Trophoblast cell (in vitro differentiated cells and primary cell): ENCODE measurements at regions not wholly inside any gene's neighbourhood (a gene's known extent, or its start where the extent isn't known, plus 50 kb on each side); places are given as distances from the start of the nearest gene placed in this dataset.

ENCODE experiments used
- DNase-seq, 2 donors: peaks; one replicate each; pipeline ENCODE4 v3.0.0-alpha.2; 2016
- H2AFZ ChIP-seq: 2 replicates; pipeline ENCODE4 v1.6.1; 2013; ENCODE audit warnings: low read length, moderate library complexity, mild to moderate bottlenecking; ENCODE audit not compliant: insufficient read depth, poor library complexity
- H2AK5ac ChIP-seq: 2 replicates; pipeline ENCODE4 v1.6.1; 2013; ENCODE audit warnings: mild to moderate bottlenecking, low read length
- H2BK120ac ChIP-seq: 2 replicates; pipeline ENCODE4 v1.6.1; 2013; ENCODE audit warnings: low read length, mild to moderate bottlenecking, moderate library complexity; ENCODE audit not compliant: insufficient read depth, poor library complexity
- H2BK12ac ChIP-seq: 2 replicates; pipeline ENCODE4 v1.6.1; 2013; ENCODE audit warnings: mild to moderate bottlenecking, low read length, moderate library complexity
- H2BK5ac ChIP-seq: 2 replicates; pipeline ENCODE4 v1.6.1; 2013; ENCODE audit warnings: low read length, low read depth, moderate library complexity, mild to moderate bottlenecking; ENCODE audit not compliant: poor library complexity
- H3K14ac ChIP-seq: 2 replicates; pipeline ENCODE4 v1.6.1; 2013; ENCODE audit warnings: mild to moderate bottlenecking, low read length
- H3K18ac ChIP-seq: 2 replicates; pipeline ENCODE4 v1.6.1; 2013; ENCODE audit warnings: mild to moderate bottlenecking, low read length
- H3K23ac ChIP-seq: 2 replicates; pipeline ENCODE4 v1.6.1; 2013; ENCODE audit warnings: low read length
- H3K27ac ChIP-seq: 2 replicates; pipeline ENCODE4 v1.5.1; 2013; ENCODE audit warnings: low read depth, mild to moderate bottlenecking, inconsistent platforms, low read length, moderate library complexity
- H3K27me3 ChIP-seq: 2 replicates; pipeline ENCODE4 v1.6.1; 2013; ENCODE audit warnings: inconsistent platforms, mild to moderate bottlenecking, low read length, moderate library complexity; ENCODE audit not compliant: insufficient read depth
- H3K36me3 ChIP-seq, 2 experiments: 1 replicate in 1 of 2; 2 replicates in 1 of 2; pipeline ENCODE4 v1.6.1; 2013; ENCODE audit warnings: low read length in 2 of 2, mild to moderate bottlenecking in 2 of 2, moderate library complexity in 1 of 2; ENCODE audit not compliant: insufficient read depth in 2 of 2, control insufficient read depth in 1 of 2
- H3K4ac ChIP-seq: 2 replicates; pipeline ENCODE4 v1.6.1; 2013; ENCODE audit warnings: low read depth, mild to moderate bottlenecking, low read length, moderate library complexity
- H3K4me1 ChIP-seq, 2 experiments: 1 replicate in 1 of 2; 2 replicates in 1 of 2; pipeline ENCODE4 v1.6.1; 2013; ENCODE audit warnings: low read length in 2 of 2, mild to moderate bottlenecking in 2 of 2, moderate library complexity in 1 of 2; ENCODE audit not compliant: insufficient read depth in 2 of 2, control insufficient read depth in 1 of 2
- H3K4me2 ChIP-seq: 2 replicates; pipeline ENCODE4 v1.6.1; 2013; ENCODE audit warnings: inconsistent platforms, mild to moderate bottlenecking, low read length, moderate library complexity
- H3K4me3 ChIP-seq: 2 replicates; pipeline ENCODE4 v1.5.1; 2013; ENCODE audit warnings: mild to moderate bottlenecking, low read depth, low read length, inconsistent platforms
- H3K79me1 ChIP-seq: one replicate; pipeline ENCODE4 v1.6.1; 2013; ENCODE audit warnings: low read length
- H3K79me2 ChIP-seq: 2 replicates; pipeline ENCODE4 v1.6.1; 2013; ENCODE audit warnings: low read length, mild to moderate bottlenecking; ENCODE audit not compliant: control insufficient read depth, insufficient read depth, poor library complexity
- H3K9ac ChIP-seq: 2 replicates; pipeline ENCODE4 v1.6.1; 2013; ENCODE audit warnings: mild to moderate bottlenecking, low read length
- H3K9me3 ChIP-seq: 2 replicates; pipeline ENCODE4 v1.6.1; 2013; ENCODE audit warnings: low read depth, mild to moderate bottlenecking, control low read depth, inconsistent platforms, low read length; ENCODE audit not compliant: insufficient read depth
- H4K12ac ChIP-seq: 2 replicates; pipeline ENCODE4 v1.6.1; 2013; ENCODE audit warnings: low read depth, mild to moderate bottlenecking, low read length, moderate library complexity
- H4K8ac ChIP-seq: 2 replicates; pipeline ENCODE4 v1.6.1; 2013; ENCODE audit warnings: low read depth, mild to moderate bottlenecking, low read length, moderate library complexity
- H4K91ac ChIP-seq: one replicate; pipeline ENCODE4 v1.6.1; 2013; ENCODE audit warnings: low read depth, mild to moderate bottlenecking, low read length, moderate library complexity
- WGBS: extraction: QIAGEN DNeasy Blood & Tissue Kit; methylation state at CpG from one replicate; pipeline ENCODE4 v1.1.7; 2013; ENCODE audit warnings: missing lambda C conversion rate; ENCODE audit not compliant: insufficient read length, insufficient coverage; ENCODE audit errors: extremely low coverage; 5-methylcytosine and 5-hydroxymethylcytosine counted together

- Histone ChIP-seq H3K4me3 (no peak overlapping the region), H3K4me2 (no peak overlapping the region), H2AK5ac (no peak overlapping the region), H2BK5ac (no peak overlapping the region), H4K12ac (no peak overlapping the region), H2AFZ (no peak overlapping the region), H2BK12ac (no peak overlapping the region), H4K8ac (no peak overlapping the region), H2BK120ac (no peak overlapping the region), H3K4ac (no peak overlapping the region), H3K23ac (no peak overlapping the region), H3K9ac (no peak overlapping the region), H3K18ac (no peak overlapping the region), H3K36me3 (no peaks in the 10 kb centered on the region), H3K4me1 (no peaks in the 10 kb centered on the region), H3K27ac (no peak overlapping the region), H4K91ac (no peak overlapping the region), H3K9me3 (no peaks in the 10 kb centered on the region), H3K79me2 (no peaks in the 10 kb centered on the region), H3K14ac (no peak overlapping the region), H3K79me1 (no peaks in the 10 kb centered on the region), H3K27me3 (no peaks in the 10 kb centered on the region)
- DNase-seq = peak; percentile 70 to 79
- no CpG with 5 or more reads among the region's 9 CpGs for WGBS
These were observed 179.1 kb downstream of the PSMG1 start for GRCh38 chr21:39003982-39004633.

GRCh38 chr21:39001341-39001740, 181.9 kb downstream of the PSMG1 start:
- H3K18ac ChIP-seq = no peak overlapping the region
- H3K27ac ChIP-seq = no peak overlapping the region
- no peak overlapping the region for H2AFZ ChIP-seq
- H2AK5ac ChIP-seq = no peak overlapping the region
- no peak overlapping the region for H3K23ac ChIP-seq
- H3K79me1 ChIP-seq = no peaks in the 10 kb centered on the region
- H3K9ac ChIP-seq = no peak overlapping the region
- no peak overlapping the region for H2BK12ac ChIP-seq
- DNase-seq = no peak
- no peak overlapping the region for H2BK5ac ChIP-seq
- H3K9me3 ChIP-seq = no peaks in the 10 kb centered on the region
- H3K4me3 ChIP-seq = no peak overlapping the region
- H3K27me3 ChIP-seq = no peaks in the 10 kb centered on the region
- no peak overlapping the region for H4K91ac ChIP-seq
- no peaks in the 10 kb centered on the region for H3K79me2 ChIP-seq
- no peak overlapping the region for H3K4me2 ChIP-seq
- no peak overlapping the region for H4K8ac ChIP-seq
- H3K4ac ChIP-seq = no peak overlapping the region
- no peaks in the 10 kb centered on the region for H3K4me1 ChIP-seq
- no peaks in the 10 kb centered on the region for H3K36me3 ChIP-seq
- no CpG with 5 or more reads among the region's 5 CpGs for WGBS
- H2BK120ac ChIP-seq = no peak overlapping the region
- no peak overlapping the region for H4K12ac ChIP-seq
- no peak overlapping the region for H3K14ac ChIP-seq

- no CpG with 5 or more reads among the region's 3 CpGs for WGBS
- H4K91ac ChIP-seq = no peak overlapping the region
- no peak overlapping the region for H2AK5ac ChIP-seq
- no peak overlapping the region for H3K14ac ChIP-seq
- no peaks in the 10 kb centered on the region for H3K9me3 ChIP-seq
- no peaks in the 10 kb centered on the region for H3K79me2 ChIP-seq
- H2BK12ac ChIP-seq = no peak overlapping the region
- H2AFZ ChIP-seq = no peak overlapping the region
- no peak overlapping the region for H4K8ac ChIP-seq
- H2BK5ac ChIP-seq = no peak overlapping the region
- no peak overlapping the region for H3K9ac ChIP-seq
- H4K12ac ChIP-seq = no peak overlapping the region
- peak in 1 of 2 donors; percentile 31 for DNase-seq
- H3K23ac ChIP-seq = no peak overlapping the region
- H3K18ac ChIP-seq = no peak overlapping the region
- H2BK120ac ChIP-seq = no peak overlapping the region
- H3K36me3 ChIP-seq = no peaks in the 10 kb centered on the region
- no peaks in the 10 kb centered on the region for H3K79me1 ChIP-seq
- H3K27me3 ChIP-seq = no peaks in the 10 kb centered on the region
- no peak overlapping the region for H3K4me2 ChIP-seq
- no peak overlapping the region for H3K4me3 ChIP-seq
- no peaks in the 10 kb centered on the region for H3K4me1 ChIP-seq
- no peak overlapping the region for H3K4ac ChIP-seq
- no peak overlapping the region for H3K27ac ChIP-seq
These were observed 182.8 kb downstream of the PSMG1 start for GRCh38 chr21:39000496-39000895.

GRCh38 chr21:38999161-38999560, 184.1 kb downstream of the PSMG1 start:
- no peak overlapping the region for H2AK5ac ChIP-seq
- no peak overlapping the region for H2BK5ac ChIP-seq
- H3K4me3 ChIP-seq = no peak overlapping the region
- H3K4me1 ChIP-seq = no peaks in the 10 kb centered on the region
- no peak overlapping the region for H3K4ac ChIP-seq
- no peak overlapping the region for H3K18ac ChIP-seq
- no peak overlapping the region for H3K14ac ChIP-seq
- H3K79me2 ChIP-seq = no peaks in the 10 kb centered on the region
- no peak overlapping the region for H3K4me2 ChIP-seq
- no peak overlapping the region for H2BK12ac ChIP-seq
- H4K91ac ChIP-seq = no peak overlapping the region
- no peaks in the 10 kb centered on the region for H3K36me3 ChIP-seq
- no peaks in the 10 kb centered on the region for H3K27me3 ChIP-seq
- H3K27ac ChIP-seq = no peak overlapping the region
- H4K12ac ChIP-seq = no peak overlapping the region
- H3K9ac ChIP-seq = no peak overlapping the region
- H2BK120ac ChIP-seq = no peak overlapping the region
- WGBS = no CpG with 5 or more reads among the region's 3 CpGs
- DNase-seq = no peak
- H3K23ac ChIP-seq = no peak overlapping the region
- no peaks in the 10 kb centered on the region for H3K79me1 ChIP-seq
- no peaks in the 10 kb centered on the region for H3K9me3 ChIP-seq
- no peak overlapping the region for H2AFZ ChIP-seq
- no peak overlapping the region for H4K8ac ChIP-seq
